Lung (tissue), 11 donors: ENCODE measurements at regions not wholly inside any gene's neighbourhood (a gene's known extent, or its start where the extent isn't known, plus 50 kb on each side); places are given as distances from the start of the nearest gene placed in this dataset.

Source experiments
- ATAC-seq: fragments of 200-7000 bp; cut with Tn5 transposase; one replicate; pipeline ENCODE4 v1.9.1; 2020; ENCODE audit warnings: moderate number of reproducible peaks; ENCODE audit not compliant: insufficient read depth, low FRiP score
- DNase-seq, 3 donors: peaks; one replicate each; pipeline ENCODE4 v3.0.0-alpha.2; 2013 to 2017
- H3K27ac ChIP-seq, 2 donors: one replicate each; pipeline ENCODE4 v1.5.1; 2013; ENCODE audit warnings: mild to moderate bottlenecking in 2 of 2, moderate library complexity in 2 of 2, control low read depth in 1 of 2, inconsistent platforms in 1 of 2, low read depth in 1 of 2, low read length in 1 of 2
- H3K27me3 ChIP-seq, 3 donors: one replicate each; pipeline ENCODE4 v1.5.1; 2013; ENCODE audit warnings: low read length in 2 of 3; ENCODE audit not compliant: control insufficient read depth in 3 of 3, insufficient read depth in 3 of 3
- H3K36me3 ChIP-seq, 4 donors: one replicate each; pipeline ENCODE4 v1.5.1; 2013; ENCODE audit warnings: low read length in 4 of 4, mild to moderate bottlenecking in 1 of 4, moderate library complexity in 1 of 4; ENCODE audit not compliant: control insufficient read depth in 4 of 4, insufficient read depth in 4 of 4
- H3K4me1 ChIP-seq, 5 donors: one replicate each; pipeline ENCODE4 v1.5.1; 2013; ENCODE audit warnings: low read length in 5 of 5, mild to moderate bottlenecking in 2 of 5, moderate library complexity in 1 of 5; ENCODE audit not compliant: control insufficient read depth in 5 of 5, insufficient read depth in 5 of 5
- H3K4me3 ChIP-seq: one replicate; pipeline ENCODE4 v1.5.1; 2013; ENCODE audit warnings: mild to moderate bottlenecking, control low read depth, moderate library complexity
- H3K9ac ChIP-seq, 2 donors: one replicate each; pipeline ENCODE4 v1.5.1; 2013; ENCODE audit warnings: low read length in 2 of 2, control low read depth in 1 of 2; ENCODE audit not compliant: insufficient read depth in 1 of 2
- H3K9me3 ChIP-seq, 4 donors: one replicate each; pipeline ENCODE4 v1.5.1; 2013; ENCODE audit warnings: low read length in 3 of 4, mild to moderate bottlenecking in 1 of 4, moderate library complexity in 1 of 4; ENCODE audit not compliant: control insufficient read depth in 4 of 4, insufficient read depth in 3 of 4
- WGBS, 2 donors: extraction: QIAGEN DNeasy Blood & Tissue Kit; methylation state at CpG; one replicate each; pipeline ENCODE4 v1.1.7; 2013; 5-methylcytosine and 5-hydroxymethylcytosine counted together
- TF ChIP-seq, protein P1 (sequence below): IDR thresholded peaks from 2 replicates; pipeline ENCODE4 v1.5.1; 2012; ENCODE audit warnings: mild to moderate bottlenecking; ENCODE audit errors: control extremely low read depth, extremely low read depth
- donor health status: control.
- donor health status: control.
- donor health status: Bipolar disorder and iron deficiency.
- donor health status: healthy.
- donor health status: DM: yes; HTN: yes; CAD: no.

DNA sequence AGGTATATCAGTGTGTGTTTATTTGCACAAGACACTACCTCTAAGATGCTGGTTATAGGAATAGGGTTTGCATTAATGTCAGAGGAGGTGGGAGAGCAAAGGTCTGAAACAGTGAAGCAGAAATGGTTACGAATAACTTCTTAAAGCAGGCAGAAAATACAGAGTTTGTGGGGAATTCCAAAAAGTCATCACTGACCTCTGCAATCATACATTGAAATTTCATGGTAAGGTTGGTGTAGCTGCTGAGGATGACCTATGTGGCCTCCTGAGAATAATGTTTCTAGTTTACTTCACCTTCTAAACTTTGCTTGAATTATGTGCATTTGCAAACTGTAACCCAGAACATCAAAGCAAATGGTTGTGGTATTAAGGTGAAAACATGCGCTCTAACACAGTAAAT lies 280.1 kb downstream of the PCDH20 start:
- Histone ChIP-seq H3K36me3 (no peaks in the 10 kb centered on the region), H3K27me3 (no peaks in the 10 kb centered on the region), H3K4me3 (no peak overlapping the region), H3K9me3 (no peaks in the 10 kb centered on the region), H3K9ac (no peak overlapping the region), H3K27ac (peak overlapping the region in 1 of 2 donors; percentile 21), H3K4me1 (peaks cover 0 to 5% (median 0%) of the 10 kb centered on the region in 5 donors)
- DNase-seq = no peak
- WGBS, 2 donors = 91 to 92% methylated on average over 2 of the region's 2 CpGs
- TF ChIP-seq, protein P1, sequence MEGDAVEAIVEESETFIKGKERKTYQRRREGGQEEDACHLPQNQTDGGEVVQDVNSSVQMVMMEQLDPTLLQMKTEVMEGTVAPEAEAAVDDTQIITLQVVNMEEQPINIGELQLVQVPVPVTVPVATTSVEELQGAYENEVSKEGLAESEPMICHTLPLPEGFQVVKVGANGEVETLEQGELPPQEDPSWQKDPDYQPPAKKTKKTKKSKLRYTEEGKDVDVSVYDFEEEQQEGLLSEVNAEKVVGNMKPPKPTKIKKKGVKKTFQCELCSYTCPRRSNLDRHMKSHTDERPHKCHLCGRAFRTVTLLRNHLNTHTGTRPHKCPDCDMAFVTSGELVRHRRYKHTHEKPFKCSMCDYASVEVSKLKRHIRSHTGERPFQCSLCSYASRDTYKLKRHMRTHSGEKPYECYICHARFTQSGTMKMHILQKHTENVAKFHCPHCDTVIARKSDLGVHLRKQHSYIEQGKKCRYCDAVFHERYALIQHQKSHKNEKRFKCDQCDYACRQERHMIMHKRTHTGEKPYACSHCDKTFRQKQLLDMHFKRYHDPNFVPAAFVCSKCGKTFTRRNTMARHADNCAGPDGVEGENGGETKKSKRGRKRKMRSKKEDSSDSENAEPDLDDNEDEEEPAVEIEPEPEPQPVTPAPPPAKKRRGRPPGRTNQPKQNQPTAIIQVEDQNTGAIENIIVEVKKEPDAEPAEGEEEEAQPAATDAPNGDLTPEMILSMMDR = no peak
- ATAC-seq = no peak

DNA sequence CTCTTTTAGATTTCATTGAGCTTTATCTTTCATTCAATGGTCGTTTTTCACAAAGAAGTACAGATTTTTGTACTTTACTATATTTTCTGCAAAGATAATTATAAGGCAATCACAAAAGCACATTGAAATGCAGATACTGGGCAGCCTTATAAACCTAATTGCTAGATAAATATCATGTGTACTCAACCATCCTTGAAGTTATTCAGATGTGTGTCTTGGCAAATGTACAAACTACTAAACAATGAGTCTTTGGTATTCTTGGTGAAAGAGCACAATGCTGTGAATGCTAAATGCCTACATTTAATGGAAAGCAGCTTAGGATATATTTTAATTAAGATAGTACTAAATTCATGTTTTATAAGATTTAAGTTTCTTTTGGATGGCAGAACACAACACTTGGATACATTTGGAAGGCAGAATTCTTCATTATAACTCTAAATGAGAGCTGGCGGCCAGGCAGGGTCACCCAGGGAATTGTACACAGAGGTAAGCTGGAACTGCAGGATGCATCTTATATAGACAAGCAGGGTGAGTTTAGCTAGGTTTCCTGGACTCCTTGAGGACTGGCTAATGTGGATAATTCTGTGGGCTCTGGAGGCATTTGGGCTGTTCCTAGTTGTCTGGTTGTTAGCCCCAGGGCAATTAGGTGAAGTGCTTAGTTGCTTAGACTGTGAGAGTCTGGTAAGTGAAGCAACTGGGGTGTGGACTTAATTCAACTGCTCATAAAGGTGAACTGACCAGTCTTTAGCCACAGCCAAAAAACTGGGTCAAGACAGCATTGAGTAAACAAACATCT lies 286.6 kb downstream of the PCDH20 start:
- 56 to 61% methylated on average over 2 of the region's 2 CpGs for WGBS, 2 donors
- no peak for ATAC-seq
- TF ChIP-seq, protein P1 = no peak

DNA sequence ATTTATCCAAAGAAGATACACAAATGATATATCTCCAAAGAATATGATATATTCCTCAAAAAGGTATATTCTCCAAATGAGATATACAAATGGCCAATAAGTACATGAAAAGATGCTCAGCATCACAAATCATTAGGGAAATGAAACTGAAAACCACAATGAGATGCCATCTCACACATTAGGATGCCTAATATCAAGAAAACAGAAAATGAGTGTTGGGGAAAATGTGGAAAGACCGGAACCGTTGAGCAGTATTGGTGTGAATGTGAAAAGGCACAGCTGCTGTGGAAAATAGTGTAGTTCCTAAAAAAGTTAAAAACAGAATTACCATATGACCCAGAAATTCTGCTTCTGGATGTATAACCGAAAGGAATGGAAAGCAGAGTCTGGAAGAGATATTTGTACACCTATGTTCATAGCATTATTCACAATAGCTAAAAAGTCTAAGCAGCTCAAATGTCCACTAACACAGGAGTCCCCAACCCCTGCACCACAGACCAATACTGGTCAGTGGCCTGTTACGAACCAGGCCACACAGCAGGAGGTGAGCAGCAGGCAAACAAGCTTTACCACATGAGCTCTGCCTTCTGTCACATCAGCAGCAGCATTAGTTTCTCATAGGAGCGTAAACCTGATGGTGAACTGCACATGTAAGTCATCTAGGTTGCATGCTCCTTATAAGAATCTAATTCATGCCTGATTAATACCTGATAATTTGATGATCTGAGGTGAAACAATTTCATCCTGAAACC lies 291.9 kb downstream of the PCDH20 start:
- Histone ChIP-seq H3K4me3 (no peak overlapping the region), H3K27ac (no peak overlapping the region), H3K9me3 (peaks cover 0 to 3% (median 0%) of the 10 kb centered on the region in 4 donors), H3K4me1 (no peaks in the 10 kb centered on the region), H3K27me3 (no peaks in the 10 kb centered on the region), H3K9ac (no peak overlapping the region), H3K36me3 (no peaks in the 10 kb centered on the region)
- DNase-seq (peak in 2 of 3 donors; percentile 31 to 57), ATAC-seq (no peak)
- 77 to 81% methylated on average over 5 of the region's 5 CpGs for WGBS, 2 donors
- TF ChIP-seq, protein P1 = no peak

More for the DNA sequence above, 286.6 kb downstream of the PCDH20 start:
- Histone ChIP-seq H3K4me1 (no peaks in the 10 kb centered on the region), H3K9ac (no peak overlapping the region), H3K9me3 (peaks cover 0 to 3% (median 0%) of the 10 kb centered on the region in 4 donors), H3K27me3 (no peaks in the 10 kb centered on the region), H3K4me3 (no peak overlapping the region), H3K27ac (no peak overlapping the region), H3K36me3 (no peaks in the 10 kb centered on the region)
- no peak for DNase-seq
